IMR-90 (cell line): ENCODE measurements at regions not wholly inside any gene's neighbourhood (a gene's known extent, or its start where the extent isn't known, plus 50 kb on each side); places are given as distances from the start of the nearest gene placed in this dataset.

Experiments used
- ATAC-seq: fragments of 200-7000 bp; cut with Tn5 transposase; 2 replicates; pipeline ENCODE4 v1.9.1; 2020; ENCODE audit warnings: low read depth, mild to moderate bottlenecking, moderate library complexity
- BruUV-seq: library from RNA; stranded (reverse); fragments of 400-500 nt; replicated peaks from 2 replicates; lab custom pipeline; 2021; lab: Mats Ljungman, UMichigan
- CTCF ChIA-PET: fragments of 300-600 bp; formaldehyde crosslinking; extraction: SDS; loops from one replicate; lab custom pipeline; 2021; ENCODE audit warnings: antibody characterized with exemption; lab: Yijun Ruan, JAX
- POLR2A ChIA-PET: fragments of 300-600 bp; sonication (Branson Sonifier 250); formaldehyde crosslinking; loops from one replicate; lab custom pipeline; 2022; ENCODE audit warnings: antibody characterized with exemption; ENCODE audit not compliant: unreplicated experiment; lab: Charles Lee
- DNase-seq: peaks from one replicate; pipeline ENCODE4 v3.0.0; 2013
- H2AFZ ChIP-seq: replicated peaks from 2 replicates; pipeline ENCODE3; 2013; ENCODE audit warnings: low read length, mild to moderate bottlenecking; ENCODE audit not compliant: poor library complexity
- H2AK5ac ChIP-seq: 2 replicates; pipeline ENCODE4 v1.6.1; 2013; ENCODE audit warnings: low read depth, low read length, inconsistent platforms
- H2AK9ac ChIP-seq: replicated peaks from 2 replicates; pipeline ENCODE3; 2013; ENCODE audit warnings: mild to moderate bottlenecking, low read depth, low read length, moderate library complexity; ENCODE audit not compliant: poor library complexity
- H2BK120ac ChIP-seq: 2 replicates; pipeline ENCODE4 v1.6.1; 2013; ENCODE audit warnings: low read depth, low read length, inconsistent platforms
- H2BK15ac ChIP-seq: 3 replicates; pipeline ENCODE4 v1.6.1; 2013; ENCODE audit warnings: low read depth, low read length, inconsistent platforms
- H2BK20ac ChIP-seq: 2 replicates; pipeline ENCODE4 v1.6.1; 2013; ENCODE audit warnings: low read depth, mild to moderate bottlenecking, inconsistent platforms, low read length, moderate library complexity
- H2BK5ac ChIP-seq: 2 replicates; pipeline ENCODE4 v1.6.1; 2013; ENCODE audit warnings: mild to moderate bottlenecking, low read depth, low read length, inconsistent platforms; ENCODE audit not compliant: poor library complexity, severe bottlenecking
- H3K14ac ChIP-seq: replicated peaks from 2 replicates; pipeline ENCODE4 v1.6.1; 2013; ENCODE audit warnings: low read depth, low read length, inconsistent platforms
- H3K18ac ChIP-seq: 2 replicates; pipeline ENCODE4 v1.6.1; 2013; ENCODE audit warnings: low read depth, low read length, control low read depth
- H3K23ac ChIP-seq: 2 replicates; pipeline ENCODE4 v1.6.1; 2013; ENCODE audit warnings: low read depth, low read length, inconsistent platforms
- H3K27ac ChIP-seq: 2 replicates; pipeline ENCODE4 v1.5.1; 2013; ENCODE audit warnings: mild to moderate bottlenecking, control low read depth, low read length; ENCODE audit not compliant: insufficient read depth
- H3K27me3 ChIP-seq: 2 replicates; pipeline ENCODE4 v1.6.1; 2013; ENCODE audit warnings: low read length; ENCODE audit not compliant: control insufficient read depth, insufficient read depth
- H3K36me3 ChIP-seq: 2 replicates; pipeline ENCODE4 v1.6.1; 2013; ENCODE audit warnings: low read length, mixed read lengths; ENCODE audit not compliant: control insufficient read depth, insufficient read depth
- H3K4ac ChIP-seq: 2 replicates; pipeline ENCODE4 v1.6.1; 2013; ENCODE audit warnings: low read depth, low read length, inconsistent platforms
- H3K4me1 ChIP-seq: 2 replicates; pipeline ENCODE4 v1.6.1; 2013; ENCODE audit warnings: low read length, mixed read lengths; ENCODE audit not compliant: control insufficient read depth, insufficient read depth
- H3K4me2 ChIP-seq: 2 replicates; pipeline ENCODE4 v1.6.1; 2013; ENCODE audit warnings: low read depth, mild to moderate bottlenecking, control low read depth, low read length, moderate library complexity
- H3K4me3 ChIP-seq: 2 replicates; pipeline ENCODE4 v1.5.1; 2013; ENCODE audit warnings: low read depth, mild to moderate bottlenecking, control low read depth, low read length, moderate library complexity; ENCODE audit not compliant: insufficient read depth
- H3K56ac ChIP-seq: 2 replicates; pipeline ENCODE4 v1.6.1; 2013; ENCODE audit warnings: low read length, inconsistent platforms; ENCODE audit not compliant: insufficient read depth; ENCODE audit errors: extremely low read depth
- H3K79me1 ChIP-seq, 2 experiments: 2 replicates each; pipeline ENCODE4 v1.6.1; 2013; ENCODE audit warnings: low read length in 2 of 2, inconsistent platforms in 1 of 2, low read depth in 1 of 2
- H3K9ac ChIP-seq: 2 replicates; pipeline ENCODE4 v1.6.1; 2013; ENCODE audit warnings: low read depth, low read length, control low read depth
- H3K9me1 ChIP-seq: 2 replicates; pipeline ENCODE4 v1.6.1; 2013; ENCODE audit warnings: low read length, inconsistent platforms; ENCODE audit not compliant: insufficient read depth
- H3K9me3 ChIP-seq: 2 replicates; pipeline ENCODE4 v1.6.1; 2013; ENCODE audit warnings: low read length; ENCODE audit not compliant: control insufficient read depth, insufficient read depth
- H4K20me1 ChIP-seq: 2 replicates; pipeline ENCODE4 v1.6.1; 2013; ENCODE audit warnings: low read length, inconsistent platforms; ENCODE audit not compliant: insufficient read depth
- H4K5ac ChIP-seq: 2 replicates; pipeline ENCODE4 v1.6.1; 2013; ENCODE audit warnings: mild to moderate bottlenecking, low read depth, low read length, control low read depth
- H4K8ac ChIP-seq, 2 experiments: 2 replicates each; pipeline ENCODE4 v1.6.1; 2013; ENCODE audit warnings: low read depth in 2 of 2, low read length in 2 of 2, control low read depth in 1 of 2, inconsistent platforms in 1 of 2
- H4K91ac ChIP-seq: 2 replicates; pipeline ENCODE4 v1.6.1; 2013; ENCODE audit warnings: low read depth, low read length, inconsistent platforms; ENCODE audit not compliant: insufficient read depth
- BHLHE40 ChIP-seq: fragments of 150-350 bp; IDR thresholded peaks from 2 replicates; pipeline ENCODE4 v1.6.1; 2016; ENCODE audit warnings: mild to moderate bottlenecking, low read depth, low read length
- CEBPB ChIP-seq: IDR thresholded peaks from 2 replicates; pipeline ENCODE4 v1.6.1; 2012; ENCODE audit warnings: low read depth, low read length, improper control_type of control experiment
- CHD1 ChIP-seq: IDR thresholded peaks from 2 replicates; pipeline ENCODE4 v1.6.1; 2012; ENCODE audit warnings: low read depth, low read length, improper control_type of control experiment
- FOS ChIP-seq: fragments of 150-350 bp; IDR thresholded peaks from 2 replicates; pipeline ENCODE4 v1.6.1; 2016; ENCODE audit warnings: low read depth, low read length
- MAFK ChIP-seq: IDR thresholded peaks from 2 replicates; pipeline ENCODE4 v1.6.1; 2012; ENCODE audit warnings: low read depth, low read length, improper control_type of control experiment
- MAZ ChIP-seq: IDR thresholded peaks from 2 replicates; pipeline ENCODE4 v1.6.1; 2012; ENCODE audit warnings: low read depth, mild to moderate bottlenecking, low read length, improper control_type of control experiment, moderate library complexity, borderline replicate concordance
- MXI1 ChIP-seq: IDR thresholded peaks from 2 replicates; pipeline ENCODE4 v1.6.1; 2012; ENCODE audit warnings: low read depth, mild to moderate bottlenecking, low read length, moderate library complexity, borderline replicate concordance
- NFE2L2 ChIP-seq: fragments of 150-350 bp; IDR thresholded peaks from 2 replicates; pipeline ENCODE4 v1.6.1; 2016; ENCODE audit warnings: low read depth, mild to moderate bottlenecking, low read length
- RAD21 ChIP-seq: IDR thresholded peaks from 2 replicates; pipeline ENCODE4 v1.6.1; 2012; ENCODE audit warnings: low read length, improper control_type of control experiment
- RCOR1 ChIP-seq: IDR thresholded peaks from 2 replicates; pipeline ENCODE4 v1.6.1; 2012; ENCODE audit warnings: mild to moderate bottlenecking, low read length, improper control_type of control experiment; ENCODE audit not compliant: insufficient replicate concordance
- RFX5 ChIP-seq: IDR thresholded peaks from 2 replicates; pipeline ENCODE4 v1.8.0; 2012; ENCODE audit warnings: low read depth, mild to moderate bottlenecking, low read length, moderate library complexity
- SMC3 ChIP-seq: fragments of 150-350 bp; IDR thresholded peaks from 2 replicates; pipeline ENCODE4 v1.6.1; 2016; ENCODE audit warnings: low read depth, mild to moderate bottlenecking, antibody characterized with exemption, low read length, moderate library complexity
- WGBS, 2 experiments: methylation state at CpG; one replicate each; pipeline versions ENCODE4 v1.1.5 to v1.1.7; 2013; ENCODE audit warnings: missing lambda C conversion rate in 2 of 2; ENCODE audit not compliant: insufficient read length in 1 of 2; ENCODE audit errors: extremely low coverage in 2 of 2; 5-methylcytosine and 5-hydroxymethylcytosine counted together
- dilution Hi-C: fragments of 300-500 bp; cut with HindIII; formaldehyde crosslinking; loops from one replicate; pipeline ENCODE4 v1.14.3; 2018; ENCODE audit warnings: low sequenced_read_pairs; ENCODE audit not compliant: unreplicated experiment
- in situ Hi-C: fragments of 300-500 bp; cut with MboI; formaldehyde crosslinking; loops from 3 replicates; pipeline ENCODE4 v1.14.3; 2019; ENCODE audit warnings: low sequenced_read_pairs, inconsistent platforms, mixed read lengths
- intact Hi-C: fragments of 100-400 bp; cut with micrococcal nuclease; formaldehyde crosslinking; loops from 2 replicates; pipeline ENCODE4 v1.10.0; 2022
- TF ChIP-seq, protein P1 (sequence below): fragments of 150-350 bp; IDR thresholded peaks from 2 replicates; pipeline ENCODE4 v1.6.1; 2016; ENCODE audit warnings: low read depth, mild to moderate bottlenecking, low read length, moderate library complexity, borderline replicate concordance
- TF ChIP-seq, protein P2 (sequence below): conservative IDR thresholded peaks from 2 replicates; pipeline ENCODE4 v1.5.1; 2012; ENCODE audit warnings: mild to moderate bottlenecking, low read depth, low read length, improper control_type of control experiment
- TF ChIP-seq, protein P3 (sequence below): fragments of 150-350 bp; IDR thresholded peaks from 2 replicates; pipeline ENCODE4 v1.6.1; 2017; ENCODE audit warnings: mild to moderate bottlenecking, antibody characterized with exemption, low read length, low read depth

DNA sequence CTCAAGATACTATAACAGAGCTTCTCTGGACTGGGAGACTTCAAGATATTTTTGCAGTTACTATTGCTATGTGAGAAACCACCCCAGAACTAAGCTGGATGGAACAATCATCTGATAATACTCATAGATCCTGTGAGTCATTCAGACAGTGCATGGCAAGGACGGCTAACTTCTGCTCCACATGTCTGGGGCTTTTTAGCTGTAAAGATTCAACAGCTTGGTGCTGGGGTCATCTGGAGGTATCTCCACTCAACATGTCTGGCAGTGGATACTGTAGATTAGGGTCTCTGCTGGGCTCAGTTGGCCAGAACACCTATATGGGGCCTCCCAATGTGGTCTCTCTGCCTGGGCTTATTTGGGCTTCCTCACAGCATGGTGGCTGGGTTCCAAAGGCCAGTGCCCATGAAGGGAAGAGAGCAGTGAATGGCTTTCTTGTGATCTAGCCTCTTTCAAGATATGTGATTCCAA is 117.3 kb upstream of the SLC7A14 start:
- Histone ChIP-seq H4K8ac (peak overlapping the region in 1 of 2 experiments; percentile 85; a peak in 2 of 4 replicates), H3K4me1 (peaks cover 11% of the 10 kb centered on the region), H3K56ac (no peak overlapping the region), H2AK9ac (peak overlapping the region; percentile 91), H3K79me1 (no peaks in the 10 kb centered on the region), H3K36me3 (no peaks in the 10 kb centered on the region), H2AK5ac (peak overlapping the region; percentile 87), H2AFZ (peak overlapping the region; percentile 86), H4K20me1 (no peaks in the 10 kb centered on the region), H3K27ac (peak overlapping the region; percentile 64), H3K4me3 (no peak overlapping the region), H3K9ac (no peak overlapping the region), H3K9me1 (0 out of 2 replicates have a peak, but pooled peaks cover 5% of the 10 kb centered on the region), H3K27me3 (no peaks in the 10 kb centered on the region), H4K91ac (peak overlapping the region; percentile 83), H3K4me2 (0 out of 2 replicates have a peak overlapping the region, but pooled peaks have one; percentile 8), H3K4ac (peak overlapping the region; percentile 86), H2BK5ac (peak overlapping the region; percentile 87), H2BK15ac (peak overlapping the region; percentile 84; the same call in 1 of the 3 replicates), H2BK120ac (peak overlapping the region; percentile 93), H3K23ac (peak overlapping the region; percentile 34; the same call in 1 of the 2 replicates), H4K5ac (peak overlapping the region; percentile 86), H2BK20ac (peak overlapping the region; percentile 91), H3K9me3 (0 out of 2 replicates have a peak, but pooled peaks cover 2% of the 10 kb centered on the region), H3K14ac (peak overlapping the region; percentile 92), H3K18ac (peak overlapping the region; percentile 83)
- intact Hi-C loops (no loop called here), in situ Hi-C loops (no loop called here), dilution Hi-C loops (no loop called here)
- ChIA-PET CTCF (interaction anchor here (0.6 to 1.4 kb wide), 3 partner anchors 14 to 831 kb away, joined by 3 to 4 read pairs (median 4); partner anchors contain the start of gene SLC7A14), POLR2A (interaction anchor here (1.0 kb wide), 1 partner anchor 22 kb away, joined by 4 read pairs; no protein-coding TSS in a partner anchor)
- no CpG with 5 or more reads among the region's 1 CpG for WGBS, 2 experiments
- peak; percentile 94 for ATAC-seq
- DNase-seq: peak; percentile 95
- BruUV-seq: no TSS peak
- TF ChIP-seq, protein P1, sequence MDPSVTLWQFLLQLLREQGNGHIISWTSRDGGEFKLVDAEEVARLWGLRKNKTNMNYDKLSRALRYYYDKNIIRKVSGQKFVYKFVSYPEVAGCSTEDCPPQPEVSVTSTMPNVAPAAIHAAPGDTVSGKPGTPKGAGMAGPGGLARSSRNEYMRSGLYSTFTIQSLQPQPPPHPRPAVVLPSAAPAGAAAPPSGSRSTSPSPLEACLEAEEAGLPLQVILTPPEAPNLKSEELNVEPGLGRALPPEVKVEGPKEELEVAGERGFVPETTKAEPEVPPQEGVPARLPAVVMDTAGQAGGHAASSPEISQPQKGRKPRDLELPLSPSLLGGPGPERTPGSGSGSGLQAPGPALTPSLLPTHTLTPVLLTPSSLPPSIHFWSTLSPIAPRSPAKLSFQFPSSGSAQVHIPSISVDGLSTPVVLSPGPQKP: no peak
- peak; percentile 29; the same call in 1 of the 2 replicates for TF ChIP-seq MXI1
- TF ChIP-seq MAZ: no peak
- TF ChIP-seq RAD21: 0 out of 2 replicates have a peak, but pooled peaks have one; percentile 5
- TF ChIP-seq, protein P2, sequence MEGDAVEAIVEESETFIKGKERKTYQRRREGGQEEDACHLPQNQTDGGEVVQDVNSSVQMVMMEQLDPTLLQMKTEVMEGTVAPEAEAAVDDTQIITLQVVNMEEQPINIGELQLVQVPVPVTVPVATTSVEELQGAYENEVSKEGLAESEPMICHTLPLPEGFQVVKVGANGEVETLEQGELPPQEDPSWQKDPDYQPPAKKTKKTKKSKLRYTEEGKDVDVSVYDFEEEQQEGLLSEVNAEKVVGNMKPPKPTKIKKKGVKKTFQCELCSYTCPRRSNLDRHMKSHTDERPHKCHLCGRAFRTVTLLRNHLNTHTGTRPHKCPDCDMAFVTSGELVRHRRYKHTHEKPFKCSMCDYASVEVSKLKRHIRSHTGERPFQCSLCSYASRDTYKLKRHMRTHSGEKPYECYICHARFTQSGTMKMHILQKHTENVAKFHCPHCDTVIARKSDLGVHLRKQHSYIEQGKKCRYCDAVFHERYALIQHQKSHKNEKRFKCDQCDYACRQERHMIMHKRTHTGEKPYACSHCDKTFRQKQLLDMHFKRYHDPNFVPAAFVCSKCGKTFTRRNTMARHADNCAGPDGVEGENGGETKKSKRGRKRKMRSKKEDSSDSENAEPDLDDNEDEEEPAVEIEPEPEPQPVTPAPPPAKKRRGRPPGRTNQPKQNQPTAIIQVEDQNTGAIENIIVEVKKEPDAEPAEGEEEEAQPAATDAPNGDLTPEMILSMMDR: no peak
- TF ChIP-seq, protein P3, sequence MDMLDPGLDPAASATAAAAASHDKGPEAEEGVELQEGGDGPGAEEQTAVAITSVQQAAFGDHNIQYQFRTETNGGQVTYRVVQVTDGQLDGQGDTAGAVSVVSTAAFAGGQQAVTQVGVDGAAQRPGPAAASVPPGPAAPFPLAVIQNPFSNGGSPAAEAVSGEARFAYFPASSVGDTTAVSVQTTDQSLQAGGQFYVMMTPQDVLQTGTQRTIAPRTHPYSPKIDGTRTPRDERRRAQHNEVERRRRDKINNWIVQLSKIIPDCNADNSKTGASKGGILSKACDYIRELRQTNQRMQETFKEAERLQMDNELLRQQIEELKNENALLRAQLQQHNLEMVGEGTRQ: no peak
- no peak for TF ChIP-seq CEBPB
- TF ChIP-seq NFE2L2: no peak
- peak; percentile 85 for TF ChIP-seq FOS
- TF ChIP-seq SMC3: 0 out of 2 replicates have a peak, but pooled peaks have one; percentile 6
- no peak for TF ChIP-seq CHD1
- no peak for TF ChIP-seq BHLHE40
- TF ChIP-seq RFX5: no peak
- no peak for TF ChIP-seq RCOR1
- no peak for TF ChIP-seq MAFK
